Thoracic aorta (tissue), 2 donors: ENCODE measurements at regions not wholly inside any gene's neighbourhood (a gene's known extent, or its start where the extent isn't known, plus 50 kb on each side); places are given as distances from the start of the nearest gene placed in this dataset.
"Not testable (repeated sequence)": the region's sequence is repeated elsewhere in the genome, so short reads cannot be mapped to it uniquely, and the experiment has no call there.

ENCODE experiments used
- ATAC-seq: fragments of 150-250 bp; one replicate; pipeline ENCODE4 v1.8.0; 2017; ENCODE audit warnings: low read depth; ENCODE audit not compliant: insufficient number of reproducible peaks, low FRiP score
- DNase-seq: peaks from one replicate; pipeline ENCODE4 v3.0.0-alpha.2; 2020; ENCODE audit warnings: low spot score
- H3K27ac ChIP-seq, 2 donors: fragments of 200-600 bp; sonication (generic); 1 replicate in 1 of 2; 2 replicates in 1 of 2; pipeline ENCODE4 v1.5.1; 2016; ENCODE audit warnings: mild to moderate bottlenecking in 2 of 2, moderate library complexity in 2 of 2
- H3K27me3 ChIP-seq: fragments of 200-600 bp; sonication (generic); replicated peaks from 2 replicates; pipeline ENCODE4 v1.6.0; 2016; ENCODE audit warnings: mild to moderate bottlenecking; ENCODE audit not compliant: insufficient read depth
- H3K36me3 ChIP-seq: fragments of 200-600 bp; sonication (generic); one replicate; pipeline ENCODE4 v1.5.1; 2016
- H3K4me1 ChIP-seq, 2 donors: fragments of 200-600 bp; sonication (generic); 1 replicate in 1 of 2; 2 replicates in 1 of 2; pipeline versions ENCODE4 v1.5.1 to v1.6.0; 2016; ENCODE audit warnings: low read depth in 2 of 2, mild to moderate bottlenecking in 1 of 2; ENCODE audit not compliant: control insufficient read depth in 1 of 2
- H3K4me3 ChIP-seq: fragments of 200-600 bp; sonication (generic); 2 replicates; pipeline ENCODE4 v1.5.1; 2016; ENCODE audit warnings: mild to moderate bottlenecking
- H3K9me3 ChIP-seq: fragments of 200-600 bp; sonication (generic); 2 replicates; pipeline ENCODE4 v1.5.1; 2016
- CTCF ChIP-seq: fragments of 200-600 bp; sonication (generic); IDR thresholded peaks from one replicate; pipeline ENCODE4 v1.5.1; 2019; ENCODE audit warnings: antibody characterized with exemption

- DNase-seq = no peak
- Histone ChIP-seq H3K36me3 (no peaks in the 10 kb centered on the region), H3K4me3 (no peak overlapping the region), H3K9me3 (no peaks in the 10 kb centered on the region), H3K27me3 (no peaks in the 10 kb centered on the region), H3K27ac (no peak overlapping the region), H3K4me1 (peaks cover 0 to 10% of the 10 kb centered on the region in 2 donors)
- ATAC-seq = no peak
- no peak for TF ChIP-seq CTCF
Measured at GRCh38 chr4:128649575-128650205, 159.8 kb upstream of the JADE1 start.

GRCh38 chr4:128649161-128649560 is 160.3 kb upstream of the JADE1 start:
- ATAC-seq = no peak
- Histone ChIP-seq H3K27me3 (no peaks in the 10 kb centered on the region), H3K27ac (no peak overlapping the region), H3K9me3 (no peaks in the 10 kb centered on the region), H3K36me3 (no peaks in the 10 kb centered on the region), H3K4me3 (no peak overlapping the region), H3K4me1 (peaks cover 0 to 10% of the 10 kb centered on the region in 2 donors)
- DNase-seq = no peak
- TF ChIP-seq CTCF = no peak

GRCh38 chr4:128648021-128648420 is 161.5 kb upstream of the JADE1 start:
- H3K27ac ChIP-seq = no peak overlapping the region
- H3K27me3 ChIP-seq = no peaks in the 10 kb centered on the region
- DNase-seq = no peak
- no peak overlapping the region for H3K4me3 ChIP-seq
- H3K4me1 ChIP-seq = peaks cover 0 to 10% of the 10 kb centered on the region in 2 donors
- H3K36me3 ChIP-seq = no peaks in the 10 kb centered on the region
- ATAC-seq = no peak
- H3K9me3 ChIP-seq = no peaks in the 10 kb centered on the region
- no peak for TF ChIP-seq CTCF

- not testable (repeated sequence) for H3K4me3 ChIP-seq, H3K9me3 ChIP-seq, DNase-seq, H3K36me3 ChIP-seq, H3K27me3 ChIP-seq, ATAC-seq, H3K27ac ChIP-seq
- H3K4me1 ChIP-seq = peaks cover 0 to 10% of the 10 kb centered on the region in 2 donors
Measured at GRCh38 chr4:128646893-128647292, 162.6 kb upstream of the JADE1 start.

- not testable (repeated sequence) for H3K4me3 ChIP-seq, H3K27ac ChIP-seq, H3K36me3 ChIP-seq, DNase-seq, ATAC-seq, H3K9me3 ChIP-seq, H3K27me3 ChIP-seq
- H3K4me1 ChIP-seq = peaks cover 0 to 13% of the 10 kb centered on the region in 2 donors
Measured at GRCh38 chr4:128644693-128645654, 164.5 kb upstream of the JADE1 start.

- peaks cover 0 to 12% of the 10 kb centered on the region in 2 donors for H3K4me1 ChIP-seq
- H3K9me3 ChIP-seq, H3K4me3 ChIP-seq, H3K36me3 ChIP-seq, H3K27ac ChIP-seq, DNase-seq, H3K27me3 ChIP-seq, ATAC-seq: not testable (repeated sequence)
Measured at GRCh38 chr4:128644107-128644506, 165.4 kb upstream of the JADE1 start.

- not testable (repeated sequence) for H3K27me3 ChIP-seq, H3K4me3 ChIP-seq, H3K9me3 ChIP-seq, DNase-seq, ATAC-seq, H3K36me3 ChIP-seq, H3K27ac ChIP-seq
- H3K4me1 ChIP-seq = peaks cover 0 to 17% of the 10 kb centered on the region in 2 donors
Measured at GRCh38 chr4:128641566-128641965, 167.9 kb upstream of the JADE1 start.
